Kidney epithelial cell (primary cell): ENCODE measurements at regions not wholly inside any gene's neighbourhood (a gene's known extent, or its start where the extent isn't known, plus 50 kb on each side); places are given as distances from the start of the nearest gene placed in this dataset.

ENCODE experiments used
- DNase-seq: peaks from one replicate; pipeline ENCODE4 v3.0.0-alpha.2; 2010; ENCODE audit warnings: low read depth
- H3K27me3 ChIP-seq: 2 replicates; pipeline ENCODE4 v1.6.0; 2011; ENCODE audit warnings: low read length; ENCODE audit not compliant: control insufficient read depth, insufficient read depth
- H3K36me3 ChIP-seq: 2 replicates; pipeline ENCODE4 v1.5.1; 2011; ENCODE audit warnings: low read length; ENCODE audit not compliant: control insufficient read depth, insufficient read depth
- H3K4me3 ChIP-seq: 2 replicates; pipeline ENCODE4 v1.5.1; 2011; ENCODE audit warnings: low read depth, mild to moderate bottlenecking, control low read depth, low read length
- TF ChIP-seq, protein P1 (sequence below): IDR thresholded peaks from 2 replicates; pipeline ENCODE4 v1.5.1; 2011; ENCODE audit warnings: mild to moderate bottlenecking, moderate library complexity, low read length, control low read depth, inconsistent platforms; ENCODE audit not compliant: insufficient read depth, poor library complexity, severe bottlenecking

DNA sequence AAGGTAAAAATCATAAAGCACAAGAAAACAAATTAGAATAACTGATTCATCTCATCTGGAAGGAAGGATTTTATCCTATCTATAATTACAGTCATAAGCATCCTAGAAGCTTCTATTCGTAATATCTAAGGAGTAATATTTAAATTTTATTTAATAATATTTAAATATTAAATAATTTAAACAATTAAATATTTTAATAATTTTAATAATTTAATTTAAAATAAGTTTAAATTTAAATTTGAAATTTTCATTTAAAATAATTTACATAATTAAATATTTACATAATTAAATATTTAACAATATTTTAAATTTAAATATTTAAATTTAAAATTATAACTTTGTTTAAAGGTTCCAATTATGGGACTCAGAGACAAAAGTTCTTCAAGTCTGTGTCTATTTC is 127.5 kb upstream of the GK2 start:
- TF ChIP-seq, protein P1, sequence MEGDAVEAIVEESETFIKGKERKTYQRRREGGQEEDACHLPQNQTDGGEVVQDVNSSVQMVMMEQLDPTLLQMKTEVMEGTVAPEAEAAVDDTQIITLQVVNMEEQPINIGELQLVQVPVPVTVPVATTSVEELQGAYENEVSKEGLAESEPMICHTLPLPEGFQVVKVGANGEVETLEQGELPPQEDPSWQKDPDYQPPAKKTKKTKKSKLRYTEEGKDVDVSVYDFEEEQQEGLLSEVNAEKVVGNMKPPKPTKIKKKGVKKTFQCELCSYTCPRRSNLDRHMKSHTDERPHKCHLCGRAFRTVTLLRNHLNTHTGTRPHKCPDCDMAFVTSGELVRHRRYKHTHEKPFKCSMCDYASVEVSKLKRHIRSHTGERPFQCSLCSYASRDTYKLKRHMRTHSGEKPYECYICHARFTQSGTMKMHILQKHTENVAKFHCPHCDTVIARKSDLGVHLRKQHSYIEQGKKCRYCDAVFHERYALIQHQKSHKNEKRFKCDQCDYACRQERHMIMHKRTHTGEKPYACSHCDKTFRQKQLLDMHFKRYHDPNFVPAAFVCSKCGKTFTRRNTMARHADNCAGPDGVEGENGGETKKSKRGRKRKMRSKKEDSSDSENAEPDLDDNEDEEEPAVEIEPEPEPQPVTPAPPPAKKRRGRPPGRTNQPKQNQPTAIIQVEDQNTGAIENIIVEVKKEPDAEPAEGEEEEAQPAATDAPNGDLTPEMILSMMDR, result no peak
- DNase-seq, result no peak

DNA sequence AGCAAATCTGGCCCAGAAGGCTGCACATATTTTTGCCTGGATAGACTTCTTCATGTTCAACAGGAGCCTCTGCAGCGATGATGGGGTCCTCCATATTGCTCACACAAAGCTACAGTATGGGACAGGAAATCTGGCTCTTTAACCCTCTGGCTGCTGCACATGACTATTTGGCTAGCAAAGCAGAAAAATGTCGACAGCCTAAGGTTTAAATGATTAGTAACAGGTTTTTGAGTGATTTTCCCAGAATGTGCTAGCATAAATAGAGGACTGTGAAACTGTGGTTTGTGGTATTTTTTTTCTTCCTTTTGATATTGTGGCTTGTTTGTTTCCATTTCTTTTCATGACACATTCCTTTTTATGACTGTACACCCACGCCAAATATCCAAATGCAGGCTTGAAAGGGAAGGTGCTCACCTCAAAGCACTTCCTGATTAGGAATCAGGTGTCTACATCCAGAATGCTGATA is 120.2 kb upstream of the GK2 start:
- H3K4me3 ChIP-seq, result no peak overlapping the region
- H3K36me3 ChIP-seq, result no peaks in the 10 kb centered on the region
- no peaks in the 10 kb centered on the region for H3K27me3 ChIP-seq
- peak; percentile 21 for DNase-seq
- TF ChIP-seq, protein P1, result no peak

More for the DNA sequence above, 127.5 kb upstream of the GK2 start:
- H3K27me3 ChIP-seq, result no peaks in the 10 kb centered on the region
- no peaks in the 10 kb centered on the region for H3K36me3 ChIP-seq
- no peak overlapping the region for H3K4me3 ChIP-seq

DNA sequence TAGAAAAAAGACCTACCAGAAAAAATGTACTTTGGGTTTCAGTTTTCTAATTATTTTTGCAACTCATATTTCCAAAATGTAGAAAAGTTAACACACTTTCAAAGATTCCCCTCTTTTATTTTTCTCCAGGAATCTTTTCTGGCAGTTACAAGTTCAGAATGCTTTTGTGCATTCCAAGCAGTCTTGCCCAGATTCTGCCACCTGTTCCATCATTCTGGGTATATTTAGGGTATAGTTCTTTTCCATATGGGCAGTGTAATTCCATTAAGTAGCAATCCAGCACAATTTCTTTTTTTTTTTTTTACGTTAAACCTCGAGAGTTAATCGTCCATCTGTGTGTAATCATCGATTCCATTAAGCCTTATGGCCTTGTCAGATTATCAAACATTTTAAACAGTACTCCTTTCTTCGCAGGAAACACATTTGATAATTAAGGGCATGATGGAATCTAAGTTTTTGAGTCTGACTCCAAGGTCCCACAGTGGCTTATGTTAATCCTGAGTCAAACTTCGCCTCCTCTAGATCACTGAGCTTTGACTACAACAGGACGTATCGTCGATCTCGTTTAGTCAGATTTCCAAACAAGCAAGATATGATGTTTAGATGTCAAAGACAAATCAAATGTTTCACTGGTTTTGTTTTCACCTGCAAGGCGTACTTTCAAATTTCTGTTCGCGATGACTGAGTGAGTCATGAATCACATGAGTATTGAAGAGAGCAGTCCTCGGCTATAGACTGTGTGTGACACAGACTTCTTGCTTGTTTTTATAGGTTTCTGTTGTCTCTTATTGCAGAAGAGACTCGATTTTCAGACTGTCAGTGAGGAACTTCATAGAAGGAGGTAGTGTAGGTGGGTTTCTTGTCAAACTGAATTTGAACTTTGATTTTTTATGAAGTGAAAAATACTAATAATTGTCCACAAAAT is 118.9 kb upstream of the GK2 start:
- no peak for DNase-seq
- no peak overlapping the region for H3K4me3 ChIP-seq
- H3K27me3 ChIP-seq, result no peaks in the 10 kb centered on the region
- TF ChIP-seq, protein P1, result no peak
- H3K36me3 ChIP-seq, result no peaks in the 10 kb centered on the region

DNA sequence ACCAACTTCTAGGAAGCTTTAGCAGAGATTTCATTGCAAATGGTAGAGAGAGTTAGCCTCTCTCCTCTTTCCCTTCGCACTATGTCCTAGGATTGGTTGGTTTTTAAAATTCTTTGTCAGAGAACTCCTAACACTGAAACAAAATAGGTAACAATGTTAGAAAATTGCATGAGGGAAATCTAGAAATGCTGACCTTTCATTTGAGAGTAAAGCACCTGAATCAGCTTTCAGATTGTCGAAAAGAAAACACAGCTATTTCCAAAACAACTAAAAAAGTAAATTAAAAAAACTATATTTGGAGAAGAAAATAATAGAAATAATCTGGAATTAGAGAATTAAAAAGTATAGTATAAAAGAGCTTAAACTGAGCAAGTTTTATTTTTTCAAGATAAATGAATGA is 108.1 kb upstream of the GK2 start:
- TF ChIP-seq, protein P1, result no peak
- DNase-seq, result no peak
- Histone ChIP-seq H3K27me3 (no peaks in the 10 kb centered on the region), H3K36me3 (no peaks in the 10 kb centered on the region), H3K4me3 (no peak overlapping the region)

DNA sequence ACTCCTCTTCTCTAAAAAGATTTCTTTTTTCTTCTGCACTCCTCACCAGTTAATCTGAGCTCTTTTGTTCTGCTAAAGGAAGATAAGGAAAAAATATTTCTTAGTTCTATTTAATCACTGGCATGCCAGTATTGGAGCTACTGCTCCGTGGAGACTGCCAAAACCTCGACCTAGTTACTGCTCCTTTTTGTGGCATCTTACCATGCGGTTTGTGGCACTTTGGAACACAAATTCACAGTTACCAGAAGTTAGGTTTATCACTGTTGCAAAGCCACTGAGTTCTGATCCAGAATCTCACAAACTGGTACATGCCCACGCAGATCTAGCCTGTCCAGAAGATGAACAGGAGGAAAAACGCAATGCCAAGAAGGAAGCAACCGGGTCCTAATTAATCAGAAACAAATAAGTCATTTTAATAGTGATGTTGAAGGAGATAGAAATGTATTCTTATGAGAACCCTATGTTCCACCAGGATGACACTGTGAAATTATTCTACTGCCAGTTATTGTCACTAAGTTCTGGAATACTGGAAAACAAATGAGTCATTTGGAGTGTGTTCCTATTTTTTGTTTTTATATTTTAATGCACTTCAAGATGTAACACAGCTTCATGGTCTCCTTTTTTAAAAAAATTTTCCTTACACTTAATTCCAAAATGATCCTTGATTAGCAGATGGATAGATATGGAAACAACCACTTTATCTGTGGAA is 106.7 kb upstream of the GK2 start:
- Histone ChIP-seq H3K36me3 (no peaks in the 10 kb centered on the region), H3K4me3 (no peak overlapping the region), H3K27me3 (no peaks in the 10 kb centered on the region)
- no peak for DNase-seq
- TF ChIP-seq, protein P1, result no peak
